Ascending aorta (tissue), 2 donors: ENCODE measurements at regions not wholly inside any gene's neighbourhood (a gene's known extent, or its start where the extent isn't known, plus 50 kb on each side); places are given as distances from the start of the nearest gene placed in this dataset.

ENCODE experiments used
- DNase-seq, 2 donors: peaks; one replicate each; pipeline ENCODE4 v3.0.0-alpha.2; 2019; ENCODE audit warnings: low spot score in 2 of 2
- H3K27ac ChIP-seq, 2 donors: fragments of 200-600 bp; sonication (generic); one replicate each; pipeline ENCODE4 v1.5.1; 2016 to 2017; ENCODE audit warnings: mild to moderate bottlenecking in 1 of 2
- H3K27me3 ChIP-seq: fragments of 200-600 bp; sonication (generic); one replicate; pipeline ENCODE4 v1.5.1; 2017
- H3K36me3 ChIP-seq, 2 donors: fragments of 200-600 bp; sonication (generic); one replicate each; pipeline ENCODE4 v1.5.1; 2016
- H3K4me1 ChIP-seq, 2 donors: fragments of 200-600 bp; sonication (generic); one replicate each; pipeline ENCODE4 v1.5.1; 2016 to 2017; ENCODE audit warnings: mild to moderate bottlenecking in 1 of 2
- H3K4me3 ChIP-seq, 2 donors: fragments of 200-600 bp; sonication (generic); one replicate each; pipeline ENCODE4 v1.5.1; 2016 to 2017; ENCODE audit warnings: mild to moderate bottlenecking in 1 of 2
- H3K9me3 ChIP-seq, 2 donors: fragments of 200-600 bp; sonication (generic); one replicate each; pipeline ENCODE4 v1.5.1; 2016
- intact Hi-C: fragments of 100-400 bp; cut with DNase I; formaldehyde crosslinking; loops from one replicate; pipeline ENCODE4 v1.15.1; 2023
- TF ChIP-seq, protein P1 (sequence below), 3 experiments: fragments of 200-600 bp in 2 of 3; fragments of 450-650 bp in 1 of 3; sonication (generic) in 2 of 3; IDR thresholded peaks; one replicate each; pipeline ENCODE4 v1.5.1; 2016 to 2019; ENCODE audit warnings: antibody characterized with exemption in 3 of 3, mild to moderate bottlenecking in 1 of 3, moderate library complexity in 1 of 3

- H3K36me3 ChIP-seq: no peaks in the 10 kb centered on the region
- H3K27ac ChIP-seq: no peak overlapping the region
- H3K27me3 ChIP-seq: no peaks in the 10 kb centered on the region
- TF ChIP-seq, protein P1, sequence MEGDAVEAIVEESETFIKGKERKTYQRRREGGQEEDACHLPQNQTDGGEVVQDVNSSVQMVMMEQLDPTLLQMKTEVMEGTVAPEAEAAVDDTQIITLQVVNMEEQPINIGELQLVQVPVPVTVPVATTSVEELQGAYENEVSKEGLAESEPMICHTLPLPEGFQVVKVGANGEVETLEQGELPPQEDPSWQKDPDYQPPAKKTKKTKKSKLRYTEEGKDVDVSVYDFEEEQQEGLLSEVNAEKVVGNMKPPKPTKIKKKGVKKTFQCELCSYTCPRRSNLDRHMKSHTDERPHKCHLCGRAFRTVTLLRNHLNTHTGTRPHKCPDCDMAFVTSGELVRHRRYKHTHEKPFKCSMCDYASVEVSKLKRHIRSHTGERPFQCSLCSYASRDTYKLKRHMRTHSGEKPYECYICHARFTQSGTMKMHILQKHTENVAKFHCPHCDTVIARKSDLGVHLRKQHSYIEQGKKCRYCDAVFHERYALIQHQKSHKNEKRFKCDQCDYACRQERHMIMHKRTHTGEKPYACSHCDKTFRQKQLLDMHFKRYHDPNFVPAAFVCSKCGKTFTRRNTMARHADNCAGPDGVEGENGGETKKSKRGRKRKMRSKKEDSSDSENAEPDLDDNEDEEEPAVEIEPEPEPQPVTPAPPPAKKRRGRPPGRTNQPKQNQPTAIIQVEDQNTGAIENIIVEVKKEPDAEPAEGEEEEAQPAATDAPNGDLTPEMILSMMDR (IDR thresholded peaks at IDR 0.05): no peak
- intact Hi-C loops: no loop called here
- H3K9me3 ChIP-seq: peaks cover 0 to 5% of the 10 kb centered on the region in 2 donors
- no peak for DNase-seq
- no peak overlapping the region for H3K4me3 ChIP-seq
- no peaks in the 10 kb centered on the region for H3K4me1 ChIP-seq
Observed at GRCh38 chr4:123547216-123548165, 150.9 kb downstream of the SPRY1 start.

DNA sequence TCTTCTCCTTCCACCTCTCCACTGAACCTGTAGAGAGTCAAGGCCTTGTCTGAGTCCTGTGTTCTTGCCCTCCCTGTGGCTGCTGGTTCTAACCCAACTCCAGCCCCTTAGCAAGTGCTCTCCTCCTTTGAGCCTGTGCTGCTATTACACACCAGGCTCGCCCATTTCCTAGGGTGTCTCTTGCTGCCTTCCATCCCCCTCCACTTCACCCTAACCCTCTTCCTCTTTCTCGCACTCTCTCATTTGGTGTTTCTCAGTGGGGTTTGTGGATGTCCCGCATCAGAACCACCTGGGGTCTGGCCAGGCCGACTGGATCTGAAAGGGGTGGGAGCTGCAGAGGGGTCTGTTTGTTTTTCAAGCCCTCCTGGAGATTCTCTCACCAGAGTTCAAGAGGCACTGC lies 156.7 kb downstream of the SPRY1 start:
- H3K27me3 ChIP-seq: no peaks in the 10 kb centered on the region
- TF ChIP-seq, protein P1 (IDR thresholded peaks at IDR 0.05): no peak
- DNase-seq: no peak
- H3K4me3 ChIP-seq: no peak overlapping the region
- peaks cover 3 to 22% of the 10 kb centered on the region in 2 donors for H3K4me1 ChIP-seq
- H3K36me3 ChIP-seq: no peaks in the 10 kb centered on the region
- H3K9me3 ChIP-seq: peaks cover 0 to 5% of the 10 kb centered on the region in 2 donors
- intact Hi-C loops: loop anchor here (2.0 to 10.0 kb wide), 4 partner anchors 42 to 712 kb away; no protein-coding TSS in a partner anchor
- H3K27ac ChIP-seq: no peak overlapping the region

- peak overlapping the region; percentile 83 to 87 for H3K27ac ChIP-seq
- H3K36me3 ChIP-seq: no peaks in the 10 kb centered on the region
- H3K27me3 ChIP-seq: no peaks in the 10 kb centered on the region
- DNase-seq: no peak
- peak overlapping the region in 1 of 2 donors; percentile 56 for H3K4me3 ChIP-seq
- TF ChIP-seq, protein P1 (IDR thresholded peaks at IDR 0.05): no peak
- peaks cover 3 to 23% of the 10 kb centered on the region in 2 donors for H3K4me1 ChIP-seq
- intact Hi-C loops: loop anchor here (2.0 to 10.0 kb wide), 6 partner anchors 43 to 711 kb away; partner anchors contain the start of gene SPRY1
- H3K9me3 ChIP-seq: peaks cover 0 to 5% of the 10 kb centered on the region in 2 donors
Observed at GRCh38 chr4:123553733-123554637, 157.4 kb downstream of the SPRY1 start.

GRCh38 chr4:123554801-123555232 lies 158.2 kb downstream of the SPRY1 start:
- no peaks in the 10 kb centered on the region for H3K27me3 ChIP-seq
- peak overlapping the region in 1 of 2 donors; percentile 56 for H3K4me3 ChIP-seq
- TF ChIP-seq, protein P1 (IDR thresholded peaks at IDR 0.05): no peak
- H3K36me3 ChIP-seq: no peaks in the 10 kb centered on the region
- H3K4me1 ChIP-seq: peaks cover 3 to 30% of the 10 kb centered on the region in 2 donors
- peak overlapping the region; percentile 83 to 87 for H3K27ac ChIP-seq
- peak in 1 of 2 donors; percentile 80 for DNase-seq
- intact Hi-C loops: loop anchor here (2.0 to 10.0 kb wide), 6 partner anchors 96 to 710 kb away; partner anchors contain the start of gene SPRY1
- H3K9me3 ChIP-seq: peaks cover 0 to 2% of the 10 kb centered on the region in 2 donors

DNA sequence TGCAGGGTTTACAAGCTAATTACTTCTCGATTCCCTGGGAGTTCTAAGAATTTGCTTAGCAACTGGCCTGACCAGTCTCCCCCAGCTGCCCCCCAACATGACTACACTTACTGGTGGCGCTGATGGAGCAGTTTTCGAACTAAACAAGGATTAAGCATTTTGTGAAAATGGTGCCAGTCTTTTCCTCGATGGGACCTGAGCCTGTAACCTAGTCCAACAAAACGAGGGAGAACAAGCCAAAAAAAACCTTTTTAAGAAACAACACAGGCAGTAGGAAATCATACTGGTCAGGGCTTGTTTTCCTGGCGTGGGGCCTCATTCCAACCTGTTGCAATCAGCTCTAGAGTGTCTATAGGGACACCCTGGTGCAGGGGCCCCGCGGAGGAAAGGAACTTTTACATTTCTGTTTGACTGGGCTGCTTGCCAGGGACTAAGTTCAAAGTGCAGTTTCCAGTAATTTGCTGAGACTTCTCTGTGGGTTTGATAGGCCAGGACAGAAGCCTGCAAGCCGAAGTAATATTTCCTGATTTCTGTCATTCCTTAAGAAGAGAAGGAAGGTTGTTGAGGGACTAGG lies 158.7 kb downstream of the SPRY1 start:
- H3K4me1 ChIP-seq: peaks cover 3 to 34% of the 10 kb centered on the region in 2 donors
- peak overlapping the region; percentile 83 to 87 for H3K27ac ChIP-seq
- DNase-seq: peak; percentile 21 to 94

More for the DNA sequence above, 158.7 kb downstream of the SPRY1 start:
- TF ChIP-seq, protein P1 (IDR thresholded peaks at IDR 0.05): no peak
- Histone ChIP-seq H3K36me3 (no peaks in the 10 kb centered on the region), H3K27me3 (no peaks in the 10 kb centered on the region), H3K4me3 (peak overlapping the region in 1 of 2 donors; percentile 56), H3K9me3 (no peaks in the 10 kb centered on the region)
- intact Hi-C loops: loop anchor here (2.0 to 10.0 kb wide), 6 partner anchors 95 to 709 kb away; partner anchors contain the start of gene SPRY1
